ENCODE measurements at regions not wholly inside any gene's neighbourhood (a gene's known extent, or its start where the extent isn't known, plus 50 kb on each side); places are given as distances from the start of the nearest gene placed in this dataset.
"Not testable (repeated sequence)": the region's sequence is repeated elsewhere in the genome, so short reads cannot be mapped to it uniquely, and the experiment has no call there.

DNA sequence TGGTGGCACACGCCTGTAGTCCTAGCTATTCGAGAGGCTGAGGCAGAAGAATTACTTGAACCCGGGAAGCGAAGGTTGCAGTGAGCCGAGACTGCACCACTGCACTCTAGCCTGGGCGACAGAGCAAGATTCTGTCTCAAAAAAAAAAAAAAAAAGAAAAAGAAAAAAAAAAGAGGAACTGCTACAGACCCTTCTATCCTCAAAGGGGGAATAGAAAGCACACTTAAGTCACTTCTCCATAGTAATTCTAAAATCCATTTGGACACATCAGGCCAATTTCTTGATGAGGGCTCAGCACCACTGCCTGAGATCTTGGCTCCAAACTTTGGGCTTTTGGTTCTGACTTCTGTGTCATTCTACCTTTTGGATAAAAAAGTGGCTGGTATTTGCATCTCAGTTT, 694.6 kb downstream of the MTRR start:
- not testable (repeated sequence) for DNase-seq

DNA sequence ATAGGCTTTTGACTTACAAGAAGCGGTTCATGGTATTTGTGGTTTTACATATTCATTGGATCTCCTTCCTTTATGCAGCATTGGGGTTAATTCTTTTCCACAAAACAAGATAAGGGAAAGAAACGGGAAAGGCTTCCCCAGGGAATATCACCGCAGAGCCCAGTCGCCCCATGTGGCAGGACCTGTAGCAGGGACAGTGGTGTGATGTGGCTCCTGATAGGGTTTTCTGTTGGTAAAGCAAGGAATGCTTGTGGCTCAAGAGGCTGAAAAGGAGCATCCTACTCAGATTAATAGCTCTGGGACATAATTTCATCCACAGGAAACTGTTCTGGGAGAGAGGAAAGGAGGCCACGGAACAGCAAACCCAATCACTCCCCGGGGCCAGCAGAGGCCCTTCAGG, 699.9 kb downstream of the MTRR start:
- DNase-seq, result no peak

DNA sequence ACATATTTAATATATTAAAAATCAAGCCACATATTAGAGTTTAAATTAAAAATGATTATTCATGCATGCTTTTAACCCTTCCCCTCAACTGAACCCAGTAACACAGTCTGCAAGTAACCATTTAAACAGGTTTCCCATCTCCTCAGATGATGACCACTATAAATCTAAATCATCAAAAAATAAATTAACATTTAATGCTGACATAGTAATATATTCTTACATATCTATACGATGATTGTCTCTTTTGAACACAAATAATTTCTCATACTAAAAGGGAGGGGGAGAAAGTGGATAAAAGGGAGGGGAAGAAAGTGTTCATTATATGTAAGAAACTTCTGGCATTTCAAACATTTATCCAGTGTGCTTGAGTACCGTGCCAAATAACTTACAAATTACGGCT, 701.6 kb downstream of the MTRR start:
- DNase-seq, result no peak

DNA sequence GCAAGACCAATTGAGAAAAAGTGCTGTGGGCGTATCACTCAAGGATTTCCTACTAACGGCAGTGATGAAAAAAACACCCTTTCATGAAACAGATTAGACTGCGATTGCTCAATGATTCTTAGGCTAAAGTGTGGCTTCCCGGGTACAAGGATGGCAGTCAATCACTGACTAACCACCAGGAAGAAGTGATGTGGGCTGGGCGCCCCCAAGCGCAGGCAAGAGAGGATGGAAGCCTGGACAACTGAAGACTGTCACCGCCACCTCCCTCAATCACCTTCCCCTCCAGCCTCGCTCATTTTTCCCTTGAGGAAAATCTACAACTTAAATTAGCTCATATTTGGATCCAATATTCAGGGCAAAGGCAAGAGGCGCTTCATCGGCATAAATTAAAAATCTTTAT, 707.2 kb downstream of the MTRR start:
- no peak for DNase-seq

DNA sequence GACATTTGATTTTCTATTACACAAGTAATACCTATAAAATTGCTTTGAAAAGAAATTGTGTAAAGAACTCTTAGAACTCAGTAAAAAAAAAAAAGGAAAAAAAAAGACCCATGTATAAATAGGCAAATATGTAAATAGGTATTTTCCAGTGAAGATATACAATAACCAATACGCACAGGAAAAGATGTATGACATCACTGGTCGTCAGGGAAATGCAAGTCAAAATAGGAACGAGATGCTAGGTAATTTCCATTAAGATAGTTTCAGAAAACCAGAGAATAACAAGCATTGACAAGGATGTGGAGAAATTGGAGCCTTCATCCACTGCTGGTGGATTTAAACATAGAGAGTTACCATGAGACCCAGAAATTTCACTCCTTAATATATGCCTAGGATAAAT, 708.8 kb downstream of the MTRR start:
- no peak for DNase-seq

DNA sequence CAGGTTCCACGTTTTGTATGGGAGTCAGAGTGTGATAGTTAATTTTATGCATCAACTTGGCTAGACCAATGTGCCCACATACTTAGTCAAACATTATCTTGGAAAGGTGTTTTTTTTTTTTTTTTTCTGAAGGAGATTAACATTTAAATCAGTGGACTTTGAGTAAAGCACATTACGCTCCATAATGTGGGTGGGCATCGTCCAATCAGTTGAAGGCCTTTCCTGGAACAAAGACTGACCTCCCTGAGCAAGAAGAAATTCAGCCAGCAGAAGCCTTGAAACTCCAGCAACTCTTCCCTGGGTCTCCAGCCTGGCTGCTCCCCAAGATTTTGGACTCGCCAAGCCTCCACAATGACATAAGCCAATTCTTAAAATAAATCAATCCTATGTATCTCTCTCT, 711.4 kb downstream of the MTRR start:
- DNase-seq, result no peak

DNA sequence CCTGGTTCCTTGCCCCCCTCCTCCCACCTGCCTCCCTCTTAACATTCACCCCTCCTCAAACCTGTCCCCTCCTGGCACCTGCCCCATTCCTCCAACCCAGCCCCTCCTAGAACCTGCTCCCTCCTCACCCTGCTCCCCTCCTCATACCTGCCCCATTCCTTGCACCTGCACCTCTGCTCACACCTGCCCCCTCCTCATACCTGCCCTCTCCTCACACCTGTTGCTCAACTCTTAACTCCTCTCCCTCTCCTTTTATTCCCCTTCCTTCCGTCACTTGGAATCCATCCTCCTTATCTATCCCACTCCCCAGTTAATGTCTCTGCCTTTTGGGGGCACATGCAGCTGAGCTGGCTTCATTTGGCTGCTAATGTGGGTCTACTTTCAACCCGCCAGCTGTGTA, 712.1 kb downstream of the MTRR start:
- no peak for DNase-seq

DNA sequence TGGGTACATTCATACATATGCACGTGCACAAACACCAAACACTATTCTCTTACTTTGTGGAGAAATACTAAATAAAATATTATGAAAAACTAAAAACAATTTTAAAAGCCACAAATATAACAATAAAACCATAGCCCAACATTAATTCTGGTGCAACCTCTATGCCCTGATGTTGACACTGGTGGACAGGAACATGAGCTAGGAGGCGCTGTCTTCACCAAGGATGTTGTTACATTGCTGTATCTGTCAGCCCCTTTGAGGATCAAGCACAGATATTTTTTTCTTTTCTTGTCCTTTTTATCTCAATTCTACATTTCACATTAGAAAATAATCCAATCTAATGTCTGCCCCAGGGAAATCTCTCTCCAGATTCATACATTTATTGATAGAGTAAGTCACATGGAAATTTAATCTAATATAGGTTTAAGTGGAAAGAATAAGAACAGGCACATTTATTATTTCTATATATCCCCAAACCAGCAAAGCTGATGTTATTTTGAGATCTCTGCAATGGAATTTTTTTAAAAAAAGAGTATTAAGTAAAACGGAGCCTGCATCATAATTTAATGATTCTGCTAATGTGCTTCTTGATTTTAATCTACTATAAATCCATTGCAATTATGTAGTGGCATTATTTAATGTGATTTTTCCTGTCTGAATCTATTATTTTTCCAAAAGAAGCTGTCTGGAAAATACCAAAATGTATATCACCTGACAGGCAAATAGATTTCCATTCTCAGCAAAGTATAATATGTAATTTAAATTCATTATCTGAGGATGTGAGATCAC, 716.5 kb downstream of the MTRR start:
- no peak for DNase-seq

DNA sequence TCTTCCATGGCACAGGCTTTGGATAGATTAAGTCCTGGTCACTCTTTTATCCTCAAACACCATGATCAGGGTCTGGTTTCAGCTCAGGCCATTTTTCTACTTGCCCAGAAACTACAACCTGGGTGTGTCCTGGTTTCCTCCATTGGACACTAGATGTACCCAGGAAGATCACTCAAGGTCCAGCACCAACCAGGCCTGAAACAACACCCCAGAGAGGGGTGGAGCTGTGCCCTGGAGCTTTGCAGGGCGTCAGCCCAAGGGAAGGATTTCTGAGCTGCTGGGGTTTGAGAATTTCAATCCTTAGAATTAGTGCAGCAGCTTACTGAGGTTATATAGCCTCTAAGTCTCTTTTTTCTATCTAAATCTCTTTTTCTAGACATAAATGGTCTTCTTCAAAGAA, 722.0 kb downstream of the MTRR start:
- no peak for DNase-seq

DNA sequence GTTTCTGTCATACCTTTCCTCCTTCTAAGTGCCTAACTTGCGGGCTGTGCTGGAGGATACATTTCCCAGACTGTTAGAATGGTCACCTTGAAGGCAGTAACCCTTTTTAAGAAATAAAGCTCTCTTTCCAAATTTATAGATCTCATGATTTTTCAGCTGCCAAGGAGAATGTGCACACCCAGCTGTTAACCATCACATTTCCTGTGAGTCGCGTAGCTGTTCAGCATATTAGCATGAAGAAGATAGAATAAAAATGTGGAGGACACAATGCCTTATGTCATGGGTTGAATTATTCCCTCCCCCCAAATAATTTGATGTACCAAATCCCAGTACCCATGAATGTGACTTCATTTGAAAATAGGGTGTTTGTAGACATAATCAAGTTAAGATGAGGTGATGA, 729.4 kb downstream of the MTRR start:
- no peak for DNase-seq

DNA sequence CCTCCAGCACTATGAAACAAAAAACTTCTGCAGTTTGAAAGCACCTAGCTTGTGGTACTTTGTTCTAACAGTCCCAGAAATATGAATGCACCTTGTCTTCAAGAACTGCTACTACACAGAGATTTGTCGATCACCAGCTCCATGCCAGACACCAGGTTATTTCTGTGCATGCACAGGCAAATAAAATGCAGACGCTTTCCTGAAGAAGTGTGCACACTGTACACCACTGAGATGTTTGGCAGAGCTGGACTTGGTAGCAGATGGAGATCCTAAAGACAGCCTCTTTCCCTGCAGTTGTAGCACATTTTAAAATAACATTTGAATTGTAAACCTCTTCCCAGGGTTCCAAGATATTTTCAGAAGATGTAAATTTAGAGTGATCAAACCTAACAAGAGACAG, 730.0 kb downstream of the MTRR start:
- DNase-seq, result peak in 1 of 14 donors; percentile 61

DNA sequence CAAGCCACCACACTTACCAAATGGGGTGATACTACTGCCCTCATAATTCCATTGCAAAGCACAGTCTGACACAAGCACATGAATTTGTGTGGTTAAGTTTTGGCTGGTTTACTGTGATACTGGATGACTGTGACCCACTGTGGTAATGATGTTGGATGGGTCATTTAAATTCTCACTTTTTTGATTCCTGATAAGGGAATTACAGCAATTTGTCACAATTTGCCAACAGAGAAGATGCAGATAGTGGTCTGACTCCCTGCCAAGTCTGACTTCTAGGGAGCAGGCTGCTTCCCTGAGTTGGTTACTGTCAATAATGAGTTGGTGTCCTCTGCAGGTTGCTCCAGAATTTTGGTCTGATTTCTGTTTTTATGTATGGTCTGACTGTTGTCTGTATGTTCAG, 731.9 kb downstream of the MTRR start:
- DNase-seq, result no peak

DNA sequence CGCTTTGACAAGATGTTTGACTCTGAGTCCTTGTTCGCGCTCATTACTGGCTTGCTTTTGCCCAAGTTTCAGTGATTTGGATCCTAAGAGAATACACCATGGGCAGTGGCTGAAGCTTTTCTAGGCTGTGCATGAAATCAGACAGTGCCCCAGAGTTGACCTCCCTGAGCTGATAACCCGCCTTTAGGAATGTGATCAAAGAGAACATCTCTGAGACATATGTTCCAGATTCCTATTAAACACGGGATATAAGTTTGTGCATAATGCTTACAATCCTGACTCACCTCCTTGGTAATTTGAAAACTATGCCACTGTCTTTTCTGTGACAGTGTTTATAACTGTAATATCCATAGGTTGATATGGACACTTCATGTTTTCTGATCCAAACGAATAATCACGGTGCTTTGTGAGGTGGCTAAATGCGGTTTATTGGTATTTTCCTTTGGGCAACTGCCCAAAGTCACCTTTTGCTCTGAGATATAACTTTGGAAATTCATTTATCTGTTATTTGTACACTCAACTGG, 732.9 kb downstream of the MTRR start:
- DNase-seq, result no peak

DNA sequence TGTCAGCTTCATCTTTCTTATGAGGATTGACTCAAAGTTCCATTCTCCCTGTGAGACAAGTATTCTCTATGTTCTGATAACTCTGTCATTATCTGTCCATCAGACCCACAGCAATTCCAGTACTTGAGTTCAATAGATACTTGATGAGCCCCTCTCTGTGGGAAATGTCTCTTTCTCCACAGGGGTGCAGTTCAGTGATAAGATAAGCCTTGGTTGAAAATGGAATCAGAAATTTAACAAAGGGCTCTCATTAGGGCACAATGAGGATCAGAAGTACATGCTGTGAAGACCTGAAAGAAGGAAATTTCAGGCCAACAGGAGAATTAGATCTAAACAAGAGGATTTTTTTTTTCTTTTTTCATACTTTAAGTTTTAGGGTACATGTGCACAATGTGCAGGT, 737.3 kb downstream of the MTRR start:
- DNase-seq, result no peak

DNA sequence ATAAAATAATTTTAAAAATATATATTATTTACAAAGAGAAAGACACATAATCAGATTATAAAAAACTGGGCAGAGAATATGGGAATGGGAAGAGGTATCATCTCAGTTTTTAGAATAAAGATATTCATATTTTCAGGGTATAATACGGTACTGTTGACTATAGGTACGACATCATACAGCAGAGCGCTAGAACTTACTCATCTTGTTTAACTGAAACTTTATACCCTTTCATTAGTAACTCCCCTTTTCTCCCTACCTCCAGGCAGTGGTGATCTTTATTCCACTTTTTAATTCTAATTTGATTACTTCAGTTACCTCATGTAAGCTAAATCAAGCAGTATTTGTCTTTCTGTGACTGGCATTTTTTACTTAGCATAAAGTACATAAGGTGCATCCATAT, 742.1 kb downstream of the MTRR start:
- no peak for DNase-seq

DNA sequence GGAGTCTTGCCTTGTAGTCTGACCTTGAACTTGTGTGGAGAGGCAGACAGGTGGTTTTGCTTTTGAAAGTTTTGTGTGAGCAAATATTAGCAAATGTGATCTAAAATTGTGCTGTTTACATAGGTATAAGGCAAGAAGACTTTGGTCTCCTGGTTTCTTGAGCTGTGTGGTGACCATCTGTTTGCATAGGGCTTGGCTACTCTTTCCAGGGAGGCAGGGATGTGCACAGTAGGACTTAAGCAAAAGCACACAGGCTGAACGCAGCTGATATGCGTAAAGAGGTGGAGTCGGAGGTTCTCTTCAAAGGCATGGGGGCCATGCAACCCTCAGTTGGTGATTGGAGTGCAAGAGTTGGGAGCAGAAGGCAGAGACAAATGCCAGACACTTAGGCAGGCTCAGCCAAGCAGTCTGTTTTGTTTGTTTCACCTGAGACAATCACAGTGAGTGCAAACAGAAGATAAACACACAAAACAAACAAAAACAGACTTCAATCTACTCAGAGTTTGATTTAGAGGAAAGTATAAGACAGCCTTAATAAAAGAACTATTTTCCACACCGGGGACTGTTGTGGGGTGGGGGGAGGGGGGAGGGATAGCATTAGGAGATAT, 744.2 kb downstream of the MTRR start:
- DNase-seq, result no peak

DNA sequence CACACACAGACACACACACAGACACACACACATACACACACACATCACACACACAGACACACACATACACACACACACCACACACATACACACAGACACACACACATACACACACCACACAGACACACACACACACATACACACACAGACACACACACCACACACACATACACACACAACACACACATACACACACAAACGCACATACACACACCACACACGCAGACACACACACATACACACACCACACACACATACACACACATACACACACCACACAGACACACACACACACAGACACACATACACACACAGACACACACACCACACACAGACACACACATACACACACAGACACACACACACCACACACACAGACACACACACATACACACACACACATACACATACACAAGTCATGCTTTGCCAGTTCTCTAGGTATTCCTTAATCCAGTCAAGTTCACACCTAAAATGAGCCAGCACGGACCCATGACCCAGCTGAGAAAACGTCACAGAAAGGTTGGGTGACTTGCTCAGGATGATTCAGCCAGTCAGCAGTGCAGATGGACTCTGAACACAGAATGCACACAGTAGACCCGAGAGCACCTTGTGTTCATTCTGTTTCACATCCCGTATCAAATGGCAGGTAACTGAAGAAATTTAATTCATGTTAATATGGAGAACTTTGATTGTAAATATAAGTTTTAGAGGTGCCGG, 746.4 kb downstream of the MTRR start:
- DNase-seq, result no peak

DNA sequence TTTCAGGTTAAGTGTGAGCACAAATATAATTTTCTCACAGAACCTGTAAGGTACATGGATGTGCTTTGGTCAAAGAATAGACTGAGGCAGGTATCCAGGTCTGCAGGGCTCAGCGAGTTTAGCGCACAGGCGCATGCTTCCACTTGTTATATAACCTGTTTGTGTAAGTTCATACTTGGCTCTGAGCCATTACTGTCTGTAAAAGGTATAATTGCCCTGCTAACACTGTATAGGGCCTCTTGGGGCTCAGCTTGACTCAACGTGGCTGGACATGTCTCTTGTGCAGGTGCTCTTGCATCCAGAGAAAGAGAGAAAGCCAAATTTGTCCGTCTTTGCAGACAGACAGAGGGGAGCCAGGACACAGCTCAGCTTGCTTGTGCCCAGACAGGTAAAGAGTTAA, 759.6 kb downstream of the MTRR start:
- DNase-seq, result peak in 1 of 14 donors; percentile 3

DNA sequence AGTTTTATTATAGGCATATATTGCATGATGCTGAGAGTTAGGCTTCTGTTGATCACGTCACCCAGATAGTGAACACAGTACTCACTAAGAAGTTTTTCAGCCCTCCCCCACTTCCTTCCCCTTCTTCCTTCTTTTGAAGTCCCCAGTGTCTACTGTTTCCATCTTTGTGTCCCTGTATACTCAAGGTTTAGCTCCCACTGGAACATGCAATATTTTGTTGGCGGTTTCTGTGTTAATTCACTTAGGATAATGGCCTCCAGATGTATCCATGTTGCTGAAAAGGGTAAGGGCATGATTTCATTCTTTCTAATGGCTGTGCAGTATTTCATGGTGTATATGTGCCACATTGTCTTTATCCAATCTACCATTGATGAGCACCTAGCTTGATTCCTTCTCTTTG, 764.3 kb downstream of the MTRR start:
- DNase-seq, result no peak

DNA sequence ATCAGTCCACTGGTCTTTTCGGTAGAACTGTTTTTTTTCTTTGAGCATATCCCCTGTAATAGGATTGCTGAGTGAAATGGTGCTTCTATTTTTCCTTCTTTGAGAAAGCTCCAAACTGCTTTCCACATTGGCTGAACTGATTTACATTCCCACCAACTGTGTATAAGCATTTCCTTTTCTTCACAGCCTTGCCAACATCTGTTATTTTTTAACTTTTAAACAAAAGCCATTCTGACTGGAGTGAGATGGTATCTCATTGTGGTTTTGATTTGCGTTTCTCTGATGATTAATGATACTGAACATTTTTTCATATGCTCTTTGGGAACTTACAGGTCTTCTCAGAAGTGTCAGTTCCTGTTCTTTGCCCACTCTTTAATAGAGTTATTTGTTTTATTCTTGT, 764.7 kb downstream of the MTRR start:
- no peak for DNase-seq

DNA sequence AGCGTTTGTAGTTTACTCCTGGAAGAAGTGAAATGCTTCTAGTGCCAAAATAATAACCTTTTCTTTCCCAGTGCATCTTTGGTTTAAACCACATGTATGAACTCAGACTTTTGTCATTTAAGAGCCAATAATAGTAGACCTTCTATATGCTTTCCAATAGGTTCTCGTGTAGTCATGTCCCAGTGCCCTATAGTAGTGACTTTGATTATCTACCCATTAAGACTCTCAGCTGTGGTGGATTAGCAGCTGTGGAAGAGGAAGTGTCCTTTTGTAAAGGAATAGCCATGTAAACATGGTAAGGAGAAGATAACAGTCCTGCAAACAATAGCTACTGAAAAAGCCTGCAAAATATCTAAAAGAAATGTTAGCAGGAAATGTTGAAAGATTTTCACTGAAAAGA, 765.3 kb downstream of the MTRR start:
- DNase-seq, result no peak

DNA sequence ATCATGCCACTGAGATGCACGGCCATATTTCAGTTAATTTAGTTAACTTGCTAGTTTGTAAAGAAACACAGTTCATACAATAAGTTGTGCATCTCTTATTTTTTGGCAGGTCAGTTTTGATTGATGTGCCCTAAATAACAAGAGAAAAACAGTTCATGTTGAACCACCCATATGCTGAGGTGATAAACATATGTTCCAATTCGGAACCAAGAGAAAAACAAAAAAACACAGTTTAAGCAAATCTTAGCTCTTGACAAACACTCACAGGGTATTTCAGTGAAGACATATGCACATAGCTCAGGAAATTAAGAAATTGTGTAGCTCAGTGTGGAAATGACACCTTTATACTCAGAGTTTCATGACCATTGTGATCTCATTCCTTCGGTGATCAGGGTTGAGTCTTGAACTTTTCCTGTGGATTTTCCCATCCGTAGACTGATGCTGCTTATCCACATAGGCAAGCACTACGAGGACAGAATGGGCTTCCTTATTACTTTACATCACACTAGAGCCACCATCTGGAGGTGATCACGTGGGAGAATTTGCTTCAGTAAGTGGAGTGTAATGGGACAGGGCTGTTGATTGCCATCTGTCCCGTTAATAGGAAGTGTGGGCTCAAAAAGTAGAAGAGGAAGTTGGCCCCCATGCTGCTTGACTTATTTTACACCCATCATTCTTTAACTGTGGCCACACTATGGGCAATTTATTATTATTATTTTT, 773.0 kb downstream of the MTRR start:
- peak in 1 of 14 donors; percentile 62 for DNase-seq

DNA sequence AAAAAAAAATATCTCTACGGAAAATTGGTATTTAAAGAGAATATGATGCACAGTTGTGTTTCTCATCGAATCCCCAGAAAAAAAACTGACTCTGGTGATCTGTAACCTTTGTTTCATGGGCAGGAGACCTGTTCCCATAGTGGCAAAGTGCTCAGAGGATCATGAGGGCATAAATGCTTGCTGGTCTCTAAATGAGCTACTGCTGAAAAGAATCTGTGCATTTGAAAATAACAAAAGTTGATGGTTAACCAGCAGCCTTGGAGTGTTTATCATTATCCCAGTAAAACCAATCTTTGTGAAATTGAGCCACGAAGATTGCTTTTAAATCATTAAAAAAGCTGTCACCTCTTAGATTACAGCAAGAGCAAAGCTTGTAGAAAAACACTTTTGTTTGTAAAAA, 775.4 kb downstream of the MTRR start:
- DNase-seq, result no peak

All from C1 segment of cervical spinal cord (tissue), 14 donors.